Body of pancreas (tissue), 4 donors: ENCODE measurements at regions not wholly inside any gene's neighbourhood (a gene's known extent, or its start where the extent isn't known, plus 50 kb on each side); places are given as distances from the start of the nearest gene placed in this dataset.
"Not testable (repeated sequence)": the region's sequence is repeated elsewhere in the genome, so short reads cannot be mapped to it uniquely, and the experiment has no call there.

Source experiments
- ATAC-seq: fragments of 150-250 bp; one replicate; pipeline ENCODE4 v1.9.1; 2016
- DNase-seq, 4 donors: peaks; one replicate each; pipeline ENCODE4 v3.0.0-alpha.2; 2019
- H3K27ac ChIP-seq, 4 donors: fragments of 200-600 bp; sonication (generic); 1 replicate in 3 of 4; 2 replicates in 1 of 4; pipeline versions ENCODE4 v1.5.1 to v1.6.1; 2016 to 2019; ENCODE audit warnings: mild to moderate bottlenecking in 1 of 4, mixed read lengths in 1 of 4, moderate library complexity in 1 of 4
- H3K27me3 ChIP-seq, 2 donors: fragments of 200-600 bp; sonication (generic); one replicate each; pipeline ENCODE4 v1.6.0; 2016; ENCODE audit warnings: mild to moderate bottlenecking in 1 of 2
- H3K36me3 ChIP-seq, 2 donors: fragments of 200-600 bp; sonication (generic); replicated peaks in 1 of 2; 2 replicates each; pipeline ENCODE4 v1.5.1; 2016; ENCODE audit warnings: low read depth in 2 of 2; ENCODE audit not compliant: insufficient read depth in 1 of 2
- H3K4me1 ChIP-seq: fragments of 200-600 bp; sonication (generic); one replicate; pipeline ENCODE4 v1.6.0; 2016
- H3K4me3 ChIP-seq, 2 donors: fragments of 200-600 bp; sonication (generic); 1 replicate in 1 of 2; 2 replicates in 1 of 2; pipeline ENCODE4 v1.5.1; 2016 to 2019
- H3K9me3 ChIP-seq, 3 donors: fragments of 200-600 bp; sonication (generic); 1 replicate in 2 of 3; 2 replicates in 1 of 3; pipeline ENCODE4 v1.5.1; 2016
- CTCF ChIP-seq, 7 experiments: fragments of 450-650 bp in 4 of 7; fragments of 200-600 bp in 3 of 7; sonication (generic) in 3 of 7; IDR thresholded peaks; one replicate each; pipeline ENCODE4 v1.5.1; 2016 to 2019; ENCODE audit warnings: antibody characterized with exemption in 7 of 7
- POLR2A ChIP-seq, 3 donors: fragments of 450-650 bp; IDR thresholded peaks; one replicate each; pipeline ENCODE4 v1.6.1; 2016; ENCODE audit warnings: antibody characterized with exemption in 3 of 3, mild to moderate bottlenecking in 2 of 3
- WGBS, 2 donors: methylation state at CpG; one replicate each; pipeline ENCODE4 v1.1.5; 2017; 5-methylcytosine and 5-hydroxymethylcytosine counted together
- intact Hi-C: fragments of 100-400 bp; cut with DNase I; formaldehyde crosslinking; loops from one replicate; pipeline ENCODE4 v1.15.1; 2023

GRCh38 chr7:17103984-17104383, 194.5 kb upstream of the AHR start:
- Histone ChIP-seq H3K27ac (no peak overlapping the region), H3K27me3 (no peaks in the 10 kb centered on the region), H3K9me3 (peaks cover 0 to 5% (median 0%) of the 10 kb centered on the region in 3 donors), H3K4me3 (no peak overlapping the region), H3K4me1 (peaks cover 13% of the 10 kb centered on the region), H3K36me3 (no peaks in the 10 kb centered on the region)
- 67 to 70% methylated on average over 5 of the region's 5 CpGs for WGBS, 2 donors
- intact Hi-C loops: no loop called here
- ATAC-seq (no peak), DNase-seq (no peak)
- TF ChIP-seq CTCF (IDR thresholded peaks at IDR 0.05): no peak
- no peak for TF ChIP-seq POLR2A (IDR thresholded peaks at IDR 0.05)

- no peak overlapping the region for H3K4me3 ChIP-seq
- no peaks in the 10 kb centered on the region for H3K27me3 ChIP-seq
- DNase-seq: no peak
- no peak for ATAC-seq
- peaks cover 0 to 5% (median 0%) of the 10 kb centered on the region in 3 donors for H3K9me3 ChIP-seq
- 54 to 67% methylated on average over 3 of the region's 3 CpGs for WGBS, 2 donors
- TF ChIP-seq POLR2A (IDR thresholded peaks at IDR 0.05): no peak
- TF ChIP-seq CTCF (IDR thresholded peaks at IDR 0.05): no peak
- intact Hi-C loops: no loop called here
- no peaks in the 10 kb centered on the region for H3K36me3 ChIP-seq
- peaks cover 9% of the 10 kb centered on the region for H3K4me1 ChIP-seq
- no peak overlapping the region for H3K27ac ChIP-seq
Observed at GRCh38 chr7:17104419-17104818, 194.0 kb upstream of the AHR start.

- DNase-seq: no peak
- Histone ChIP-seq H3K27me3 (no peaks in the 10 kb centered on the region), H3K27ac (no peak overlapping the region), H3K9me3 (peaks cover 0 to 5% (median 0%) of the 10 kb centered on the region in 3 donors), H3K36me3 (no peaks in the 10 kb centered on the region), H3K4me1 (no peaks in the 10 kb centered on the region), H3K4me3 (no peak overlapping the region)
- TF ChIP-seq POLR2A (IDR thresholded peaks at IDR 0.05): no peak
- no peak for TF ChIP-seq CTCF (IDR thresholded peaks at IDR 0.05)
- no peak for ATAC-seq
- intact Hi-C loops: no loop called here
Observed at GRCh38 chr7:17105701-17106100, 192.8 kb upstream of the AHR start.

- intact Hi-C loops: no loop called here
- H3K27ac ChIP-seq: no peak overlapping the region
- ATAC-seq: no peak
- no peak for DNase-seq
- H3K4me3 ChIP-seq: no peak overlapping the region
- 95 to 99% methylated on average over 2 of the region's 2 CpGs for WGBS, 2 donors
- no peaks in the 10 kb centered on the region for H3K4me1 ChIP-seq
- no peaks in the 10 kb centered on the region for H3K36me3 ChIP-seq
- H3K9me3 ChIP-seq: no peaks in the 10 kb centered on the region
- TF ChIP-seq POLR2A (IDR thresholded peaks at IDR 0.05): no peak
- no peak for TF ChIP-seq CTCF (IDR thresholded peaks at IDR 0.05)
- H3K27me3 ChIP-seq: no peaks in the 10 kb centered on the region
Observed at GRCh38 chr7:17108049-17108584, 190.3 kb upstream of the AHR start.

GRCh38 chr7:17109020-17109419, 189.4 kb upstream of the AHR start:
- Histone ChIP-seq H3K9me3 (no peaks in the 10 kb centered on the region), H3K4me3 (no peak overlapping the region), H3K27me3 (no peaks in the 10 kb centered on the region), H3K27ac (no peak overlapping the region), H3K36me3 (no peaks in the 10 kb centered on the region), H3K4me1 (no peaks in the 10 kb centered on the region)
- DNase-seq (no peak), ATAC-seq (no peak)
- no peak for TF ChIP-seq POLR2A (IDR thresholded peaks at IDR 0.05)
- 39 to 47% methylated on average over 2 of the region's 2 CpGs for WGBS, 2 donors
- intact Hi-C loops: no loop called here

- H3K4me1 ChIP-seq, H3K27ac ChIP-seq, DNase-seq, H3K9me3 ChIP-seq, H3K27me3 ChIP-seq, H3K36me3 ChIP-seq, H3K4me3 ChIP-seq, intact Hi-C loops, ATAC-seq: not testable (repeated sequence)
- 72 to 86% methylated on average over 2 of the region's 2 CpGs for WGBS, 2 donors
Observed at GRCh38 chr7:17113770-17114169, 184.7 kb upstream of the AHR start.
